ENCODE measurements at regions not wholly inside any gene's neighbourhood (a gene's known extent, or its start where the extent isn't known, plus 50 kb on each side); places are given as distances from the start of the nearest gene placed in this dataset.

DNA sequence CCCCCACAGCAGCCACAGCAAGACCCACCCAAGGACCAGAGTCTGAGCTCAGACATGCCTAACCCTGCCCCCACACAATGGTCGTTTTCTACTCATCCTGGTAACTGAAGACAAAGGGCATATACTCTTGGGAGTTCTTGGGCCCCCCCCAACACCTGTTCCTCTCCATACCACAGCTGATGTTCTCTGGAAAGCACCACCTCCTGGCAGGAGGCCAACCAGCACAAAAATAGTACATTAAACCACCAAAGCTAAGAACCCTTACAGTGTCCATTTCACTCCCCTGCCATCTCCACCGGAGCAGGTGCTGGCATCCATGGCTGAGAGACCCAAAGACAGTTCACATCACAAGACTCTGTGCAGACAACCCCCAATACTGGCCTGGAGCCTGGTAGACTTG is 80.6 kb upstream of the DAAM1 start:
- Histone ChIP-seq H2AFZ (ENCODE audit: low read depth) (no peak overlapping the region), H3K4me2 (no peak overlapping the region), H3K9me3 (no peaks in the 10 kb centered on the region), H4K20me1 (ENCODE audit: insufficient read depth) (no peaks in the 10 kb centered on the region), H3K27ac (ENCODE audit: low read depth in 2 of 2, low read length in 1 of 2) (no peak overlapping the region), H3K9ac (no peak overlapping the region), H3K27me3 (ENCODE audit: insufficient read depth) (no peaks in the 10 kb centered on the region), H3K4me3 (ENCODE audit: low read depth in 2 of 2, low read length in 1 of 2) (no peak overlapping the region), H3K4me1 (ENCODE audit: control insufficient read depth in 1 of 2, insufficient read depth in 2 of 2, low read depth in 1 of 2, low read length in 1 of 2) (peaks cover 0 to 4% of the 10 kb centered on the region in 2 experiments; a peak in 1 of 4 replicates), H3F3A (replicated peaks; ENCODE audit: insufficient read depth) (peaks cover 4% of the 10 kb centered on the region), H3K79me2 (ENCODE audit: insufficient read depth) (no peaks in the 10 kb centered on the region), H3K9me2 (no peaks in the 10 kb centered on the region), H3K36me3 (replicated peaks in 1 of 2; ENCODE audit: control insufficient read depth in 1 of 2, insufficient read depth in 2 of 2, low read length in 1 of 2) (no peaks in the 10 kb centered on the region)
- ChIA-PET CTCF (interaction anchor here (0.6 to 4.6 kb wide), 5 partner anchors 13 to 469 kb away, joined by 3 to 22 read pairs (median 4); partner anchors contain the start of gene CCDC175), POLR2A (no interaction called here)
- DNase-seq = no peak
- 13% methylated on average over 2 of the region's 2 CpGs for WGBS (ENCODE audit: low lambda C conversion rate)
- no peak for TF ChIP-seq SIN3A (IDR thresholded peaks at IDR 0.05; ENCODE audit: borderline replicate concordance, low read depth, low read length)
- TF ChIP-seq JUND (IDR thresholded peaks at IDR 0.05) = no peak
- no peak for TF ChIP-seq ELF1 (IDR thresholded peaks at IDR 0.05)
- no peak for TF ChIP-seq EP300 (IDR thresholded peaks at IDR 0.05; ENCODE audit: borderline replicate concordance in 1 of 2, low read depth in 1 of 2, low read length in 1 of 2)
- no peak for TF ChIP-seq USF2 (IDR thresholded peaks at IDR 0.05; ENCODE audit: borderline replicate concordance, low read depth, low read length)
- TF ChIP-seq PBX3 (IDR thresholded peaks at IDR 0.05) = no peak
- TF ChIP-seq TEAD4 (IDR thresholded peaks at IDR 0.05; ENCODE audit: borderline replicate concordance, insufficient read depth) = no peak
- TF ChIP-seq, protein P1, sequence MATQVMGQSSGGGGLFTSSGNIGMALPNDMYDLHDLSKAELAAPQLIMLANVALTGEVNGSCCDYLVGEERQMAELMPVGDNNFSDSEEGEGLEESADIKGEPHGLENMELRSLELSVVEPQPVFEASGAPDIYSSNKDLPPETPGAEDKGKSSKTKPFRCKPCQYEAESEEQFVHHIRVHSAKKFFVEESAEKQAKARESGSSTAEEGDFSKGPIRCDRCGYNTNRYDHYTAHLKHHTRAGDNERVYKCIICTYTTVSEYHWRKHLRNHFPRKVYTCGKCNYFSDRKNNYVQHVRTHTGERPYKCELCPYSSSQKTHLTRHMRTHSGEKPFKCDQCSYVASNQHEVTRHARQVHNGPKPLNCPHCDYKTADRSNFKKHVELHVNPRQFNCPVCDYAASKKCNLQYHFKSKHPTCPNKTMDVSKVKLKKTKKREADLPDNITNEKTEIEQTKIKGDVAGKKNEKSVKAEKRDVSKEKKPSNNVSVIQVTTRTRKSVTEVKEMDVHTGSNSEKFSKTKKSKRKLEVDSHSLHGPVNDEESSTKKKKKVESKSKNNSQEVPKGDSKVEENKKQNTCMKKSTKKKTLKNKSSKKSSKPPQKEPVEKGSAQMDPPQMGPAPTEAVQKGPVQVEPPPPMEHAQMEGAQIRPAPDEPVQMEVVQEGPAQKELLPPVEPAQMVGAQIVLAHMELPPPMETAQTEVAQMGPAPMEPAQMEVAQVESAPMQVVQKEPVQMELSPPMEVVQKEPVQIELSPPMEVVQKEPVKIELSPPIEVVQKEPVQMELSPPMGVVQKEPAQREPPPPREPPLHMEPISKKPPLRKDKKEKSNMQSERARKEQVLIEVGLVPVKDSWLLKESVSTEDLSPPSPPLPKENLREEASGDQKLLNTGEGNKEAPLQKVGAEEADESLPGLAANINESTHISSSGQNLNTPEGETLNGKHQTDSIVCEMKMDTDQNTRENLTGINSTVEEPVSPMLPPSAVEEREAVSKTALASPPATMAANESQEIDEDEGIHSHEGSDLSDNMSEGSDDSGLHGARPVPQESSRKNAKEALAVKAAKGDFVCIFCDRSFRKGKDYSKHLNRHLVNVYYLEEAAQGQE (IDR thresholded peaks at IDR 0.05; ENCODE audit: low read depth, low read length) = no peak
- TF ChIP-seq, protein P2, sequence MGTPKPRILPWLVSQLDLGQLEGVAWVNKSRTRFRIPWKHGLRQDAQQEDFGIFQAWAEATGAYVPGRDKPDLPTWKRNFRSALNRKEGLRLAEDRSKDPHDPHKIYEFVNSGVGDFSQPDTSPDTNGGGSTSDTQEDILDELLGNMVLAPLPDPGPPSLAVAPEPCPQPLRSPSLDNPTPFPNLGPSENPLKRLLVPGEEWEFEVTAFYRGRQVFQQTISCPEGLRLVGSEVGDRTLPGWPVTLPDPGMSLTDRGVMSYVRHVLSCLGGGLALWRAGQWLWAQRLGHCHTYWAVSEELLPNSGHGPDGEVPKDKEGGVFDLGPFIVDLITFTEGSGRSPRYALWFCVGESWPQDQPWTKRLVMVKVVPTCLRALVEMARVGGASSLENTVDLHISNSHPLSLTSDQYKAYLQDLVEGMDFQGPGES (IDR thresholded peaks at IDR 0.05; ENCODE audit: low read depth, low read length) = no peak
- TF ChIP-seq USF1 (IDR thresholded peaks at IDR 0.05; ENCODE audit: borderline replicate concordance, low read depth) = no peak
- TF ChIP-seq MEF2A (IDR thresholded peaks at IDR 0.05; ENCODE audit: borderline replicate concordance, low read depth) = no peak
- TF ChIP-seq, protein P3, sequence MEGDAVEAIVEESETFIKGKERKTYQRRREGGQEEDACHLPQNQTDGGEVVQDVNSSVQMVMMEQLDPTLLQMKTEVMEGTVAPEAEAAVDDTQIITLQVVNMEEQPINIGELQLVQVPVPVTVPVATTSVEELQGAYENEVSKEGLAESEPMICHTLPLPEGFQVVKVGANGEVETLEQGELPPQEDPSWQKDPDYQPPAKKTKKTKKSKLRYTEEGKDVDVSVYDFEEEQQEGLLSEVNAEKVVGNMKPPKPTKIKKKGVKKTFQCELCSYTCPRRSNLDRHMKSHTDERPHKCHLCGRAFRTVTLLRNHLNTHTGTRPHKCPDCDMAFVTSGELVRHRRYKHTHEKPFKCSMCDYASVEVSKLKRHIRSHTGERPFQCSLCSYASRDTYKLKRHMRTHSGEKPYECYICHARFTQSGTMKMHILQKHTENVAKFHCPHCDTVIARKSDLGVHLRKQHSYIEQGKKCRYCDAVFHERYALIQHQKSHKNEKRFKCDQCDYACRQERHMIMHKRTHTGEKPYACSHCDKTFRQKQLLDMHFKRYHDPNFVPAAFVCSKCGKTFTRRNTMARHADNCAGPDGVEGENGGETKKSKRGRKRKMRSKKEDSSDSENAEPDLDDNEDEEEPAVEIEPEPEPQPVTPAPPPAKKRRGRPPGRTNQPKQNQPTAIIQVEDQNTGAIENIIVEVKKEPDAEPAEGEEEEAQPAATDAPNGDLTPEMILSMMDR (IDR thresholded peaks at IDR 0.05) = no peak
- no peak for TF ChIP-seq NFIC (IDR thresholded peaks at IDR 0.05; ENCODE audit: borderline replicate concordance)
- TF ChIP-seq RCOR1 (IDR thresholded peaks at IDR 0.05; ENCODE audit: low read length) = no peak
- no peak for TF ChIP-seq TCF12 (IDR thresholded peaks at IDR 0.05)
- TF ChIP-seq MXI1 (IDR thresholded peaks at IDR 0.05; ENCODE audit: low read depth, low read length) = no peak
